GM10248 (cell line): ENCODE measurements at regions not wholly inside any gene's neighbourhood (a gene's known extent, or its start where the extent isn't known, plus 50 kb on each side); places are given as distances from the start of the nearest gene placed in this dataset.

Experiments used
- CTCF ChIA-PET: fragments of 300-600 bp; sonication (Branson Sonifier 250); formaldehyde crosslinking; extraction: SDS; loops from one replicate; lab custom pipeline; 2021; ENCODE audit warnings: antibody characterized with exemption; lab: Yijun Ruan, JAX
- POLR2A ChIA-PET: fragments of 350-650 bp; sonication (Branson Sonifier 250); formaldehyde crosslinking; extraction: SDS; loops from one replicate; lab custom pipeline; 2020; ENCODE audit warnings: antibody characterized with exemption; lab: Yijun Ruan, JAX
- DNase-seq: peaks from one replicate; pipeline ENCODE4 v3.0.0; 2012; ENCODE audit errors: extremely low spot score
- TF ChIP-seq, protein P1 (sequence below): IDR thresholded peaks from 2 replicates; pipeline ENCODE4 v1.5.1; 2012; ENCODE audit warnings: mild to moderate bottlenecking, low read depth; ENCODE audit errors: extremely low read depth, missing control alignments, control extremely low read depth

DNA sequence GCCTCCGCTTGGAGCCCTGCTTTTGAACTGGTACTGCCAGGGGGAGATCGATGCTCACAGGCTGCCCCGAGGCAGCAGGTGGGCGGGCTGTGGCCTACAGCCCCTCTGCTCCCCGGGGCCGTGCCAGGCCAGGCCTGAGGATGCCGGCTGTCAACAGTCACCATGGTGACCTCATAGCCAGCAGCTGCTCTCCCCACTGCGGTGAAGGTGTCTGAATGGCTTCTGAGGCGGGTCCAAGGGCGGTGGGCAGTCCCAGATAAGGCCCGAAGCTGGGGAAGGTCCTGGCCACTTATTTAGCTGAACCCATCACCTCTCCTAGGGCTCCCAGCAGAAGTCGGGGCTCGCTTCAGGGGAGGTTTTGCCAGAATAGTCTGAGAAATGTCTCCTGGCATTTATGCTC is 179.3 kb downstream of the ARHGAP12 start:
- TF ChIP-seq, protein P1, sequence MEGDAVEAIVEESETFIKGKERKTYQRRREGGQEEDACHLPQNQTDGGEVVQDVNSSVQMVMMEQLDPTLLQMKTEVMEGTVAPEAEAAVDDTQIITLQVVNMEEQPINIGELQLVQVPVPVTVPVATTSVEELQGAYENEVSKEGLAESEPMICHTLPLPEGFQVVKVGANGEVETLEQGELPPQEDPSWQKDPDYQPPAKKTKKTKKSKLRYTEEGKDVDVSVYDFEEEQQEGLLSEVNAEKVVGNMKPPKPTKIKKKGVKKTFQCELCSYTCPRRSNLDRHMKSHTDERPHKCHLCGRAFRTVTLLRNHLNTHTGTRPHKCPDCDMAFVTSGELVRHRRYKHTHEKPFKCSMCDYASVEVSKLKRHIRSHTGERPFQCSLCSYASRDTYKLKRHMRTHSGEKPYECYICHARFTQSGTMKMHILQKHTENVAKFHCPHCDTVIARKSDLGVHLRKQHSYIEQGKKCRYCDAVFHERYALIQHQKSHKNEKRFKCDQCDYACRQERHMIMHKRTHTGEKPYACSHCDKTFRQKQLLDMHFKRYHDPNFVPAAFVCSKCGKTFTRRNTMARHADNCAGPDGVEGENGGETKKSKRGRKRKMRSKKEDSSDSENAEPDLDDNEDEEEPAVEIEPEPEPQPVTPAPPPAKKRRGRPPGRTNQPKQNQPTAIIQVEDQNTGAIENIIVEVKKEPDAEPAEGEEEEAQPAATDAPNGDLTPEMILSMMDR, result no peak
- CTCF ChIA-PET, result interaction anchor here (1.2 to 2.4 kb wide), 5 partner anchors 8 to 59 kb away, joined by 3 to 11 read pairs (median 4); no protein-coding TSS in a partner anchor
- DNase-seq, result no peak
- POLR2A ChIA-PET, result no interaction called here

DNA sequence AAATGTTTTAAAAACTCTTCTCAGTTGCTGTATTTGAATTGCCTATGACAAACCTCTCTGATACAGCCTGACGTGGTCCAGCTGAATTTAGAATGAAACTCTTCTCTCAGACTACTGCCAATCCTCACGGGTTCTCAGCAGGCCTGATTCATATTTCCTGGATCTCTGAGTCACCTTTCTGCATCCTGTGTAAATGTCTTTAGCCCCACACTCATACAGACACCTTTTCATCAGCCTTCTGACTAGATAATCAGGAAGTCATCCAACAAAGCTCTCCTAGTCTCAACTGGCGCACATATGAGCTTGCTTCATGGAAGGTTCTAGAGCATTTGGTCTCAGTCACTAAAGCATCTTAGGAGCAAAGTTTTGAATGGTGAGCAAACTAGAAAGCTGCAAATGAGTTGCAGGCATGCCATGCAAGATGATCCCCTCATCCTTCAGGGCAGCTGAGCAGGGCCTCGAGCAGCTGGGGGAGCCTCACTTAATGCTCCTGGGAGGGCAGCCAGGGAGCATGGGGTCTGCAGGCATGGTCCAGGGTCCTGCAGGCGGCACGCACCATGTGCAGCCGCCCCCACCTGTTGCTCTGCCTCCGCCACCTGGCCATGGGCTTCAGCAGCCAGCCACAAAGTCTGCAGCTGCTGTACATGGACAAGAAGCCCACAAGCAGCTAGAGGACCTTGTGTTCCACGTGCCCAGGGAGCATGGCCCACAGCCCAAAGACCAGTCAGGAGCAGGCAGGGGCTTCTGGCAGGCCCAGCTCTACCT is 182.8 kb downstream of the ARHGAP12 start:
- ChIA-PET POLR2A (no interaction called here), CTCF (interaction anchor here (1.0 to 2.0 kb wide), 6 partner anchors 9 to 767 kb away, joined by 3 to 8 read pairs (median 3); no protein-coding TSS in a partner anchor)
- TF ChIP-seq, protein P1, result no peak
- no peak for DNase-seq

DNA sequence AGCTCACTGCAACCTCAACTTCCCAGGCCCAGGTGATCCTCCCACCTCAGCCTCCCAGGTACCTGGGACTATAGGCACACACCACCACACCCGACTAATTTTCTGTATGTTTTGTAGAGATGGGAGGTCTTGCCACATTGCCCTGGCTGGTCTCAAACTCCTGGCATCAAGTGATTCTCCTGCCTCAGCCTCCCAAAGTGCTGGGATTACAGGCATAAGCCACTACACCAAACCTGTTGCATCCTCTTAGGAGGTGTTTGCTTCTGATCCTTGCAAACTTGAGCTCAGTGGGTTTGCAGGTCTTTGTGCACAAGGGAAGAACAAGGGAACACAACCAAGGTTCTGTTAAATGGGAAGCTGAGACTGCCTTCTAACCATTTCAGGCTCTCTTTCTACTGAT is 184.6 kb downstream of the ARHGAP12 start:
- POLR2A ChIA-PET, result no interaction called here
- CTCF ChIA-PET, result interaction anchor here (1.2 kb wide), 1 partner anchor 10 kb away, joined by 3 read pairs; no protein-coding TSS in a partner anchor
- TF ChIP-seq, protein P1, result no peak
- no peak for DNase-seq

DNA sequence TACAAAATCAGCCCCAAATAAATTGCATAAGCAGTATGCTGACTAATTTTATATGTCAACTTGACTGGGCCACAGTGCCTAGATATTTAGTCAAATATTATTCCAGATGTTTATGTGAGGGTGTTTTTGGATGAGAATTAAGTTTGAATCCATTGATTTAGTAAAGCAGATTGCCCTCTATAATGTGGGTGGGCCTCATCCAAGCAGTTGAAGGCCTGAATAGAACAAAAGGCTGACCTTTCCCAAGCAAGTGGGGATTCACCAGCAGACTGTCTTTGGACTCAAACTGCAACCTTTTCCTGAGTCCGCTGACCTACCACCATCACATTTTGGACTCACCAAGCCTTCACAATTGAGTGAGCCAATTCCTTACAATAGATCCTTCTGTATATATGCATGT is 186.4 kb downstream of the ARHGAP12 start:
- ChIA-PET CTCF (no interaction called here), POLR2A (no interaction called here)
- TF ChIP-seq, protein P1, result no peak
- no peak for DNase-seq

DNA sequence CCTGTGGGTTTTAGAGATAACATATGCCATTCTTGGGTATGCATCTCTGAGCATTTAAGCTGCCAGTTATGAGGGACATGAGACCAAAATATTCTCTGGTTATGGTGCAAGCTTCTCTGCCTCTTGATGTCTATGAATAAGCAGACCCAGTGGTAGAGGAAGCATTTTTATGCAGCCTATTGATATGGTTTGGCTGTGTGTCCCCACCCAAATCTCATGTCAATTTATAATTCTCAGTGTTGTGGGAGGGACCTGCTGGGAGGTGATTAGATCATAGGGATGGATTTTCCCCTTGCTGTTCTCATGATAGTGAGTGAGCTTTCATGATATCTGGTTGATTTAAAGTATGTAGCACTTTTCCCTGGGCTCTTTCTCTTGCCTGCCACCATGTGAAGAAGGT is 187.2 kb downstream of the ARHGAP12 start:
- no peak for DNase-seq
- ChIA-PET CTCF (no interaction called here), POLR2A (no interaction called here)
- TF ChIP-seq, protein P1, result no peak

DNA sequence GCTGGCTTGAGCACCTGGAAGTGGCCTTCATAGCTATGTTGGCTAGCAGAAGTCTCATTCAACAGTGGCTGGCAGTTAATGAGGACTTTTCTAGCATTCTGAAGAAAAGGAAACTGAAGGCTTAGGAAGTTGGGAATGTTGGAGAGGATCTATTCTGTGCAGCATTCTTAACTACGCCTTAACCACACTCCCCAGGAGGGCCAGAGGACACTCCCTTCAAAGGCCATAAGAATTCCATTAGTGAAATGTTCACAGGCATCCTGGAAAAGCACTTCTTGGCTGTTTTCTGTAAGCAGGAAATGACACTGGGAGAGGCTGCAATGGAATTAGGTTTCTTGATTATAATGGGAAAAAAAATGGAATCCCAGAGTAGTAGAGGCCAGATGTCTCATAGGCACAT is 188.9 kb downstream of the ARHGAP12 start:
- CTCF ChIA-PET, result interaction anchor here (1.7 kb wide), 1 partner anchor 9 kb away, joined by 5 read pairs; no protein-coding TSS in a partner anchor
- TF ChIP-seq, protein P1, result no peak
- no peak for DNase-seq
- POLR2A ChIA-PET, result no interaction called here
